H9 (cell line): ENCODE measurements at regions not wholly inside any gene's neighbourhood (a gene's known extent, or its start where the extent isn't known, plus 50 kb on each side); places are given as distances from the start of the nearest gene placed in this dataset.

Experiments used
- DNase-seq: peaks from one replicate; pipeline ENCODE4 v3.0.0-alpha.2; 2017
- H2AFZ ChIP-seq: one replicate; pipeline ENCODE4 v1.6.1; 2013; ENCODE audit warnings: mild to moderate bottlenecking, low read length, control low read depth, moderate library complexity
- H2AK5ac ChIP-seq: 2 replicates; pipeline ENCODE4 v1.6.1; 2013; ENCODE audit warnings: low read length, control low read depth, mixed read lengths; ENCODE audit not compliant: insufficient read length
- H2BK120ac ChIP-seq: one replicate; pipeline ENCODE4 v1.6.1; 2013; ENCODE audit warnings: low read depth, mild to moderate bottlenecking, low read length, control low read depth, inconsistent platforms; ENCODE audit not compliant: poor library complexity, severe bottlenecking
- H2BK12ac ChIP-seq: 2 replicates; pipeline ENCODE4 v1.6.1; 2013; ENCODE audit warnings: low read length, control low read depth, mixed read lengths, low read depth; ENCODE audit not compliant: insufficient read length
- H2BK15ac ChIP-seq: 2 replicates; pipeline ENCODE4 v1.6.1; 2013; ENCODE audit warnings: low read depth, low read length, control low read depth
- H2BK20ac ChIP-seq: one replicate; pipeline ENCODE4 v1.6.1; 2013; ENCODE audit warnings: low read depth, mild to moderate bottlenecking, low read length, control low read depth, inconsistent platforms; ENCODE audit not compliant: poor library complexity, severe bottlenecking
- H2BK5ac ChIP-seq: 2 replicates; pipeline ENCODE4 v1.6.1; 2013; ENCODE audit warnings: low read length, control low read depth, mixed read lengths; ENCODE audit not compliant: insufficient read length
- H3K14ac ChIP-seq: 2 replicates; pipeline ENCODE4 v1.6.1; 2013; ENCODE audit warnings: low read length, control low read depth; ENCODE audit not compliant: insufficient read depth
- H3K18ac ChIP-seq: 2 replicates; pipeline ENCODE4 v1.6.1; 2013; ENCODE audit warnings: low read depth, mild to moderate bottlenecking, mixed read lengths, low read length, control low read depth; ENCODE audit not compliant: insufficient read length
- H3K23ac ChIP-seq: 2 replicates; pipeline ENCODE4 v1.6.1; 2013; ENCODE audit warnings: low read length, control low read depth, mixed read lengths, low read depth; ENCODE audit not compliant: insufficient read length
- H3K23me2 ChIP-seq: 2 replicates; pipeline ENCODE4 v1.6.1; 2013; ENCODE audit warnings: low read depth, mild to moderate bottlenecking, mixed read lengths, low read length, control low read depth; ENCODE audit not compliant: insufficient read length, poor library complexity, severe bottlenecking
- H3K27ac ChIP-seq: 2 replicates; pipeline ENCODE4 v1.5.1; 2013; ENCODE audit warnings: low read length, control low read depth, mixed read lengths, low read depth; ENCODE audit not compliant: insufficient read length
- H3K27me3 ChIP-seq: 2 replicates; pipeline ENCODE4 v1.6.1; 2013; ENCODE audit warnings: low read length, control low read depth, inconsistent platforms; ENCODE audit not compliant: insufficient read depth
- H3K4ac ChIP-seq: 2 replicates; pipeline ENCODE4 v1.6.1; 2013; ENCODE audit warnings: low read depth, mild to moderate bottlenecking, control low read depth, inconsistent platforms, low read length, moderate library complexity
- H3K4me1 ChIP-seq: 2 replicates; pipeline ENCODE4 v1.6.1; 2013; ENCODE audit warnings: low read length, control low read depth, inconsistent platforms; ENCODE audit not compliant: insufficient read depth
- H3K4me2 ChIP-seq: 2 replicates; pipeline ENCODE4 v1.6.1; 2013; ENCODE audit warnings: low read length, control low read depth, mixed read lengths; ENCODE audit not compliant: insufficient read length, insufficient read depth
- H3K56ac ChIP-seq: 2 replicates; pipeline ENCODE4 v1.6.1; 2013; ENCODE audit warnings: low read depth, mild to moderate bottlenecking, mixed read lengths, low read length, control low read depth; ENCODE audit not compliant: insufficient read length
- H3K79me1 ChIP-seq: 2 replicates; pipeline ENCODE4 v1.6.1; 2013; ENCODE audit warnings: low read depth, mild to moderate bottlenecking, moderate library complexity, low read length, control low read depth, inconsistent platforms; ENCODE audit not compliant: insufficient read depth, poor library complexity, severe bottlenecking
- H3K79me2 ChIP-seq: 2 replicates; pipeline ENCODE4 v1.6.1; 2013; ENCODE audit warnings: low read length, control low read depth, inconsistent platforms; ENCODE audit not compliant: insufficient read depth
- H3K9ac ChIP-seq: 2 replicates; pipeline ENCODE4 v1.6.1; 2013; ENCODE audit warnings: low read length, control low read depth, mixed read lengths; ENCODE audit not compliant: insufficient read length; ENCODE audit errors: extremely low read depth
- H3K9me3 ChIP-seq: one replicate; pipeline ENCODE4 v1.6.1; 2013; ENCODE audit warnings: low read depth, low read length, inconsistent platforms; ENCODE audit not compliant: control insufficient read depth
- H3T11ph ChIP-seq: one replicate; pipeline ENCODE4 v1.6.1; 2013; ENCODE audit warnings: mild to moderate bottlenecking, low read length, control low read depth, inconsistent platforms
- H4K20me1 ChIP-seq: one replicate; pipeline ENCODE4 v1.6.1; 2013; ENCODE audit not compliant: control insufficient read depth, insufficient read length, insufficient read depth
- H4K5ac ChIP-seq: 2 replicates; pipeline ENCODE4 v1.6.1; 2013; ENCODE audit warnings: low read depth, mild to moderate bottlenecking, mixed read lengths, low read length, control low read depth; ENCODE audit not compliant: insufficient read length
- H4K8ac ChIP-seq: replicated peaks from 2 replicates; pipeline ENCODE4 v1.6.1; 2013; ENCODE audit warnings: low read length, control low read depth, mixed read lengths, low read depth; ENCODE audit not compliant: insufficient read length
- H4K91ac ChIP-seq: 2 replicates; pipeline ENCODE4 v1.6.1; 2013; ENCODE audit warnings: low read depth, mild to moderate bottlenecking, moderate library complexity, mixed read lengths, low read length, control low read depth; ENCODE audit not compliant: insufficient read length
- H3K27ac Mint-ChIP-seq, 3 experiments: 2 replicates in 2 of 3; 3 replicates in 1 of 3; pipeline ENCODE4 v1.8.0; 2020 to 2021; ENCODE audit warnings: mixed read lengths in 3 of 3, mild to moderate bottlenecking in 1 of 3, moderate library complexity in 1 of 3
- H3K27me3 Mint-ChIP-seq: 2 replicates; pipeline ENCODE4 v1.8.0; 2021; ENCODE audit warnings: low read depth, mild to moderate bottlenecking, moderate library complexity, mixed read lengths
- H3K36me3 Mint-ChIP-seq, 3 experiments: 2 replicates in 2 of 3; 3 replicates in 1 of 3; pipeline ENCODE4 v1.8.0; 2020 to 2021; ENCODE audit warnings: low read depth in 3 of 3, mixed read lengths in 3 of 3; ENCODE audit not compliant: insufficient read depth in 1 of 3
- H3K4me1 Mint-ChIP-seq, 2 experiments: 2 replicates each; pipeline ENCODE4 v1.8.0; 2020; ENCODE audit warnings: mixed read lengths in 2 of 2
- H3K4me3 Mint-ChIP-seq, 2 experiments: 2 replicates in 1 of 2; 3 replicates in 1 of 2; pipeline ENCODE4 v1.8.0; 2020 to 2021; ENCODE audit warnings: mild to moderate bottlenecking in 2 of 2, mixed read lengths in 2 of 2, moderate library complexity in 1 of 2
- H3K9me3 Mint-ChIP-seq, 2 experiments: 2 replicates in 1 of 2; 3 replicates in 1 of 2; pipeline ENCODE4 v1.8.0; 2020; ENCODE audit warnings: mild to moderate bottlenecking in 2 of 2, mixed read lengths in 2 of 2, moderate library complexity in 1 of 2
- CTCF ChIP-seq: fragments of 200-600 bp; sonication (generic); conservative IDR thresholded peaks from 3 replicates; pipeline ENCODE4 v1.8.0; 2021; ENCODE audit warnings: antibody characterized with exemption, mild to moderate bottlenecking
- WGBS: extraction: QIAGEN DNeasy Blood & Tissue Kit; methylation state at CpG from one replicate; pipeline ENCODE4 v1.1.7; 2013; ENCODE audit warnings: missing lambda C conversion rate, low lambda C conversion rate, mixed read lengths; ENCODE audit not compliant: insufficient read length; ENCODE audit errors: extremely low coverage; 5-methylcytosine and 5-hydroxymethylcytosine counted together

GRCh38 chr3:1903111-1903510, 195.6 kb upstream of the CNTN4 start:
- no peaks in the 10 kb centered on the region for H3K27me3 ChIP-seq
- H2BK20ac ChIP-seq: no peak overlapping the region
- H2BK120ac ChIP-seq: no peak overlapping the region
- H3K4ac ChIP-seq: no peak overlapping the region
- H3K23me2 ChIP-seq: no peaks in the 10 kb centered on the region
- Mint-ChIP-seq H3K36me3 (no peaks in the 10 kb centered on the region), H3K27ac (no peak overlapping the region), H3K4me3 (no peak overlapping the region), H3K9me3 (no peaks in the 10 kb centered on the region), H3K4me1 (no peaks in the 10 kb centered on the region), H3K27me3 (no peaks in the 10 kb centered on the region)
- no peak overlapping the region for H2AK5ac ChIP-seq
- no CpG with 5 or more reads among the region's 3 CpGs for WGBS
- TF ChIP-seq CTCF: no peak
- no peaks in the 10 kb centered on the region for H4K20me1 ChIP-seq
- H3T11ph ChIP-seq: no peak overlapping the region
- no peak overlapping the region for H3K27ac ChIP-seq
- no peak overlapping the region for H3K9ac ChIP-seq
- H3K23ac ChIP-seq: no peak overlapping the region
- H2BK5ac ChIP-seq: no peak overlapping the region
- no peak overlapping the region for H2AFZ ChIP-seq
- no peak overlapping the region for H3K56ac ChIP-seq
- no peak overlapping the region for H3K14ac ChIP-seq
- no peaks in the 10 kb centered on the region for H3K4me1 ChIP-seq
- H3K9me3 ChIP-seq: no peaks in the 10 kb centered on the region
- no peak overlapping the region for H3K18ac ChIP-seq
- no peak overlapping the region for H2BK12ac ChIP-seq
- no peak for DNase-seq
- no peaks in the 10 kb centered on the region for H3K79me2 ChIP-seq
- no peak overlapping the region for H4K5ac ChIP-seq
- no peaks in the 10 kb centered on the region for H3K79me1 ChIP-seq
- H4K8ac ChIP-seq: no peak overlapping the region
- H3K4me2 ChIP-seq: no peak overlapping the region
- no peak overlapping the region for H4K91ac ChIP-seq
- H2BK15ac ChIP-seq: no peak overlapping the region
